ENCODE measurements at regions not wholly inside any gene's neighbourhood (a gene's known extent, or its start where the extent isn't known, plus 50 kb on each side); places are given as distances from the start of the nearest gene placed in this dataset.

- no peak for TF ChIP-seq ZNF462 (CRISPR knock-in tag; IDR thresholded peaks at IDR 0.05)
- TF ChIP-seq ETS1 (IDR thresholded peaks at IDR 0.05): no peak
- no peak for TF ChIP-seq EZH2 (IDR thresholded peaks at IDR 0.05; ENCODE audit: low read depth, unreplicated experiment)
- no peak for TF ChIP-seq POLR2AphosphoS5 (IDR thresholded peaks at IDR 0.05; ENCODE audit: low read depth)
Observed at GRCh38 chr7:156344595-156344994, 296.0 kb upstream of the RNF32 start (continued).

GRCh38 chr7:156334636-156335035, 305.9 kb upstream of the RNF32 start:
- peaks cover 6% of the 10 kb centered on the region; the same call in 2 of the 3 replicates for H3K9me3 Mint-ChIP-seq
- Histone ChIP-seq H3F3A (replicated peaks; ENCODE audit: low read depth) (no peaks in the 10 kb centered on the region), H3K27ac (ENCODE audit: low read depth) (no peak overlapping the region), H3K4me1 (ENCODE audit: insufficient read depth) (no peaks in the 10 kb centered on the region), H3K4me3 (no peak overlapping the region), H2AFZ (no peak overlapping the region), H3K27me3 (ENCODE audit: insufficient read depth) (no peaks in the 10 kb centered on the region), H3K79me2 (replicated peaks; ENCODE audit: insufficient read depth) (no peaks in the 10 kb centered on the region), H3K9me2 (ENCODE audit: insufficient read depth) (no peaks in the 10 kb centered on the region), H3K4me2 (no peak overlapping the region), H4K20me1 (replicated peaks; ENCODE audit: insufficient read depth) (no peaks in the 10 kb centered on the region), H3K36me3 (ENCODE audit: insufficient read depth) (no peaks in the 10 kb centered on the region)
- H3K27me3 Mint-ChIP-seq (ENCODE audit: insufficient read depth, low read depth, poor library complexity): peaks cover 3% of the 10 kb centered on the region
- peaks cover 11% of the 10 kb centered on the region; the same call in 2 of the 3 replicates for H3K4me1 Mint-ChIP-seq
- TF ChIP-seq CTCF (conservative IDR thresholded peaks at IDR 0.05; ENCODE audit: low read depth in 2 of 2) (0 out of 4 replicates have a peak, but pooled peaks of 1 of the 2 experiments have one; percentile 4), ETS1 (IDR thresholded peaks at IDR 0.05) (no peak), JUNB (IDR thresholded peaks at IDR 0.05; ENCODE audit: unreplicated experiment) (no peak), POLR2AphosphoS5 (IDR thresholded peaks at IDR 0.05; ENCODE audit: low read depth) (no peak), NANOG (IDR thresholded peaks at IDR 0.05; ENCODE audit: borderline replicate concordance) (no peak)
- no peak overlapping the region for H3K4me3 Mint-ChIP-seq
- H3K27ac Mint-ChIP-seq: no peak overlapping the region
- DNase-seq (ENCODE audit: low spot score) (no peak), ATAC-seq (no peak)
- H3K36me3 Mint-ChIP-seq (ENCODE audit: low read depth): no peaks in the 10 kb centered on the region

All from GM23338 (cell line).